Iris pigment epithelial cell (primary cell): ENCODE measurements at regions not wholly inside any gene's neighbourhood (a gene's known extent, or its start where the extent isn't known, plus 50 kb on each side); places are given as distances from the start of the nearest gene placed in this dataset.

ENCODE experiments used
- DNase-seq: peaks from one replicate; pipeline ENCODE4 v3.0.0-alpha.2; 2011; ENCODE audit warnings: low read depth

DNA sequence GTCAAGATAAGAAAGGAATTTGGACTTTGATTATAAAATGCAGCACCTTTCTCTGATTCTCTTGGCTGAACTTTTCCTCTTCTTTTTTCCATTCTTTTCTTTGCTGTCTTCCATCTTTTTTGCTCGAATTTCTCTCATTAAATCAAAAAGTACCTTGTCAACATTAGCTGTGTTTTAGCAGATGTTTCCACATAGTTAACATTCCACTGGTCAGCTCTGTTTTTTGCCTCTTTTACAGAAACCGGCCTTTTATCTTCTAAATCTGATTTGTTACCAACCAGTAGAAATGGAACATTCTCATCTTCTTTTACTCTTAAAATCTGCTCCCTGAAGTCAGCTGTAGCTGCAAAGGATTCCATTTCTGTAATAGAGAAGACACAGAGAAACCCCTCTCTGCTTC lies 71.1 kb upstream of the SYT1 start:
- no peak for DNase-seq

GRCh38 chr12:78793982-78794381 lies 70.6 kb upstream of the SYT1 start:
- no peak for DNase-seq

DNA sequence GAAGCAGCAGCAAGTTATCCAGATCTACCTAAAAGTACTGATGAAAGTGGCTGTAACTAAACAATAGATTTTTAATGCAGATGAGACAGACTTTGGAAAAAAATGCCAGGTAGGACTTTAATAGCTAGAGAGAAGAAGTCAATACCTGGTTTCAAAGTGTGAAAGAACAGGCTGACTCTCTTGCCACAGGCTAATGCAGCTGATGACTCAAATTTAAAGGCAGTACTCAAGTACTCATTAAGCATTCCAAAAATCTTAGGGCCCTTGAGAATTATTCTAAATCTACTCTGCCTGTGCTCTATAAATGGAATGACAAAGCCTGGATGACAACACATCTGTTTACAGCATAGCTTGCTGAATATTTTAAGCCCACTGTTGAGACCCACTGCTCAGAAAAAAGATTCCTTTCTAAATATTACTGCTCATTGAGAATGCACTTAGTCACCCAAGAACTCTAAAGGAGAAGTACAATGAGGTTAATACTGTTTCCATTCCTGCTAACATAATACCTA lies 68.6 kb upstream of the SYT1 start:
- peak; percentile 18 for DNase-seq

DNA sequence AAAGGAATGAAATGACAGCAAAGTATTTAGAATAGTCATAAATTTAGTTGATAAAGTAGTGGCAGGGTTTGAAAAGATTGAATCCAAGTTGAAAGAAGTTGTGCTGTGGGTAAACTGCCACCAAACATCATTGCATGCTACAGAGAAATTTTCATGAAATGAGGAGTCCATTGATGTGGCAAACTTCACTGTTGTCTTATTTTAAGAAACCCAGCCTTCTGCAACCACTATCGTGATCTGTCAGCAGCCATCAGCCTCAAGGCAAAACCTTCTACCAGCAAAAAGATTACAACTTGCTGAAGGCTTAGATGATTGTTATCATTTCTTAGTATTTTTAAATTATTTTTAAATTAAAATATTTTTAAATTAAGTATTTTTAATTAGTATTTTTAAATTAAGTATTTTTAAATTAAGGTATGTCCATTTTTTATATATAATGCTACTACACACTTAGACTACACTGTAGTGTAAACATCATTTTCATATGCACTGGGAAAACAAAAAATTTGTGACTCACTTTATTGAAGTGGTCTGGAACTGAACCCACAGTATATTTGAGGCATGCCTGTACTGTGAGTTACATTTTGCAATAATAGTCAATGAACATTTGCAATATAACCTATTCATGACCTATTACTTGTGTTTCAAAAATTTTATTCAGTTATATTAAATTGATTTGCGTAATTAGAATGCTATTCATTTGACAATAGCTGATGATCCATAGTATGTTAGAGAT lies 67.2 kb upstream of the SYT1 start:
- DNase-seq, result peak; percentile 79

GRCh38 chr12:78799649-78800048 lies 64.9 kb upstream of the SYT1 start:
- no peak for DNase-seq

- peak; percentile 92 for DNase-seq
Measured at GRCh38 chr12:78802593-78802992, 62.0 kb upstream of the SYT1 start.

GRCh38 chr12:78804262-78804661 lies 60.3 kb upstream of the SYT1 start:
- DNase-seq, result no peak
